B cell (primary cell): ENCODE measurements at regions not wholly inside any gene's neighbourhood (a gene's known extent, or its start where the extent isn't known, plus 50 kb on each side); places are given as distances from the start of the nearest gene placed in this dataset.

Experiments
- ATAC-seq: fragments of 200-7000 bp; cut with Tn5 transposase; one replicate; pipeline ENCODE4 v1.10.0; 2021; ENCODE audit warnings: low read depth, mild to moderate bottlenecking, moderate number of reproducible peaks, moderate library complexity
- CTCF ChIA-PET: fragments of 350-600 bp; sonication (Branson Sonifier 250); formaldehyde crosslinking; loops from one replicate; lab custom pipeline; 2021; ENCODE audit warnings: antibody characterized with exemption, inconsistent platforms; lab: Charles Lee
- POLR2A ChIA-PET: fragments of 350-600 bp; sonication (Branson Sonifier 250); formaldehyde crosslinking; loops from one replicate; lab custom pipeline; 2021; ENCODE audit warnings: antibody characterized with exemption; lab: Charles Lee
- DNase-seq: peaks from one replicate; pipeline ENCODE4 v3.0.0; 2013
- H2AFZ ChIP-seq: 2 replicates; pipeline ENCODE4 v1.6.1; 2012; ENCODE audit warnings: mild to moderate bottlenecking, low read depth, low read length; ENCODE audit not compliant: insufficient read depth, poor library complexity, severe bottlenecking
- H3K27ac ChIP-seq, 2 donors: 1 replicate in 1 of 2; 2 replicates in 1 of 2; pipeline ENCODE4 v1.5.1; 2012 to 2013; ENCODE audit warnings: low read length in 2 of 2, mild to moderate bottlenecking in 2 of 2, moderate library complexity in 1 of 2
- H3K27me3 ChIP-seq, 4 experiments: fragments of 200-600 bp in 1 of 4; sonication (generic) in 1 of 4; replicated peaks in 1 of 4; 1 replicate in 2 of 4; 2 replicates in 2 of 4; pipeline versions ENCODE4 v1.6.1 to v1.7.0; 2013 to 2016; ENCODE audit warnings: low read length in 3 of 4, mild to moderate bottlenecking in 2 of 4, mixed read lengths in 1 of 4, moderate library complexity in 1 of 4; ENCODE audit not compliant: insufficient read depth in 4 of 4, control insufficient read depth in 3 of 4; ENCODE audit errors: control extremely low read depth in 1 of 4
- H3K36me3 ChIP-seq, 2 experiments: replicated peaks in 1 of 2; 1 replicate in 1 of 2; 2 replicates in 1 of 2; pipeline versions ENCODE4 v1.6.1 to v1.7.1; 2013; ENCODE audit warnings: low read length in 1 of 2; ENCODE audit not compliant: insufficient read depth in 2 of 2, control insufficient read depth in 1 of 2; ENCODE audit errors: control extremely low read depth in 1 of 2, extremely low read depth in 1 of 2
- H3K4me1 ChIP-seq, 2 donors: fragments of 200-600 bp in 1 of 2; sonication (generic) in 1 of 2; 1 replicate in 1 of 2; 2 replicates in 1 of 2; pipeline versions ENCODE4 v1.5.1 to v1.6.1; 2013 to 2017; ENCODE audit warnings: low read length in 2 of 2; ENCODE audit not compliant: control insufficient read depth in 2 of 2, insufficient read depth in 2 of 2
- H3K4me2 ChIP-seq: replicated peaks from 2 replicates; pipeline ENCODE3; 2012; ENCODE audit warnings: mild to moderate bottlenecking, low read depth, low read length; ENCODE audit not compliant: poor library complexity, severe bottlenecking
- H3K4me3 ChIP-seq, 5 experiments: fragments of 200-600 bp in 1 of 5; sonication (generic) in 1 of 5; 1 replicate in 3 of 5; 2 replicates in 2 of 5; pipeline versions ENCODE4 v1.5.1 to v1.7.0; 2011 to 2016; ENCODE audit warnings: low read length in 4 of 5, mild to moderate bottlenecking in 4 of 5, low read depth in 2 of 5, control low read depth in 1 of 5, moderate library complexity in 1 of 5; ENCODE audit not compliant: insufficient read depth in 1 of 5; ENCODE audit errors: control extremely low read depth in 1 of 5, extremely low read depth in 1 of 5
- H3K79me2 ChIP-seq: fragments of 200-600 bp; sonication (generic); one replicate; pipeline ENCODE4 v1.6.0; 2016; ENCODE audit warnings: low read length; ENCODE audit not compliant: control insufficient read depth, insufficient read depth
- H3K9ac ChIP-seq: fragments of 200-600 bp; sonication (generic); 2 replicates; pipeline ENCODE4 v1.6.1; 2017; ENCODE audit warnings: mild to moderate bottlenecking, low read length, moderate library complexity
- H3K9me3 ChIP-seq, 3 donors: one replicate each; pipeline versions ENCODE4 v1.6.1 to v1.7.1; 2013; ENCODE audit warnings: low read length in 2 of 3; ENCODE audit not compliant: control insufficient read depth in 2 of 3, insufficient read depth in 1 of 3; ENCODE audit errors: control extremely low read depth in 1 of 3
- H4K20me1 ChIP-seq: 2 replicates; pipeline ENCODE4 v1.6.0; 2012; ENCODE audit warnings: mild to moderate bottlenecking, low read length; ENCODE audit not compliant: insufficient read depth, control insufficient read depth, poor library complexity, severe bottlenecking
- H3K27ac Mint-ChIP-seq: one replicate; pipeline ENCODE4 v1.8.0; 2021; ENCODE audit warnings: mixed read lengths
- H3K27me3 Mint-ChIP-seq: one replicate; pipeline ENCODE4 v1.8.0; 2021; ENCODE audit warnings: mixed read lengths
- H3K4me1 Mint-ChIP-seq: one replicate; pipeline ENCODE4 v1.8.0; 2021; ENCODE audit warnings: mixed read lengths
- H3K4me3 Mint-ChIP-seq: one replicate; pipeline ENCODE4 v1.8.0; 2021; ENCODE audit warnings: mixed read lengths
- H3K9me3 Mint-ChIP-seq: one replicate; pipeline ENCODE4 v1.8.0; 2022; ENCODE audit warnings: mixed read lengths; ENCODE audit not compliant: insufficient read depth
- CTCF ChIP-seq: fragments of 200-600 bp; IDR thresholded peaks from one replicate; pipeline ENCODE4 v1.8.0; 2022; ENCODE audit warnings: antibody characterized with exemption, mild to moderate bottlenecking
- EZH2 ChIP-seq: IDR thresholded peaks from 2 replicates; pipeline ENCODE4 v1.6.1; 2012; ENCODE audit warnings: borderline replicate concordance, low read depth, mild to moderate bottlenecking, moderate library complexity, low read length; ENCODE audit not compliant: insufficient read depth, poor library complexity, severe bottlenecking
- WGBS: methylation state at CpG from one replicate; pipeline ENCODE4 v1.1.5; 2013; ENCODE audit warnings: missing lambda C conversion rate; ENCODE audit not compliant: insufficient coverage; 5-methylcytosine and 5-hydroxymethylcytosine counted together
- intact Hi-C: fragments of 100-400 bp; cut with micrococcal nuclease; formaldehyde crosslinking; loops from one replicate; pipeline ENCODE4 v1.10.0; 2022

- Histone ChIP-seq H4K20me1 (no peaks in the 10 kb centered on the region), H3K36me3 (no peaks in the 10 kb centered on the region), H3K9me3 (no peaks in the 10 kb centered on the region), H3K4me2 (no peak overlapping the region), H3K27me3 (no peaks in the 10 kb centered on the region), H3K27ac (no peak overlapping the region), H3K4me1 (no peaks in the 10 kb centered on the region), H2AFZ (no peak overlapping the region), H3K79me2 (no peaks in the 10 kb centered on the region), H3K9ac (no peak overlapping the region), H3K4me3 (no peak overlapping the region)
- TF ChIP-seq EZH2 (no peak), CTCF (no peak)
- no peaks in the 10 kb centered on the region for H3K27me3 Mint-ChIP-seq
- ChIA-PET POLR2A (no interaction called here), CTCF (no interaction called here)
- no peaks in the 10 kb centered on the region for H3K4me1 Mint-ChIP-seq
- H3K9me3 Mint-ChIP-seq: peaks cover 6% of the 10 kb centered on the region
- H3K27ac Mint-ChIP-seq: no peak overlapping the region
- DNase-seq: no peak
- intact Hi-C loops: no loop called here
- H3K4me3 Mint-ChIP-seq: no peak overlapping the region
- no peak for ATAC-seq
These were observed 1336.2 kb upstream of the NRXN1 start for GRCh38 chr2:52368141-52368540.

DNA sequence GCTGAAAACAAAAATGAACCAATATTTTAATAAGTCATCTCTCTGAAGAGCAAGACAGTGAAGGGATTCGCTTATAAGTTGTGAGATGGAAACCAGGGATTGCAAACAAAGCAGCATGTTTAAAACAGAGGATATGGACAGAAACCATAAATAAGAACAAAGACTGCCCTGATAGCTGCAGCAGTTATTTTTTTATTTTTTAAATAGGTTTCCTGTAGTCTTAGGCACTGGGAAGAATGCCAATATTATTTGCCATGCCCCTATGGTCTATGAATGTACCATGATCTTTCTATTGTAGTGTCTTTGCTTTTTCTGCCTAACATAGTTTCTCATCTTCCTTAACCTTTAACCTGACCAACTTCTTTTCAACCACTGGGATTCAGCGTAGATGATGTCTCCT, 1334.0 kb upstream of the NRXN1 start:
- ATAC-seq: no peak
- no peaks in the 10 kb centered on the region for H3K4me1 ChIP-seq
- TF ChIP-seq EZH2: no peak
- no peak for TF ChIP-seq CTCF
- no peaks in the 10 kb centered on the region for H4K20me1 ChIP-seq
- no peak for DNase-seq
- H3K9me3 ChIP-seq: peaks cover 0 to 1% (median 0%) of the 10 kb centered on the region in 3 donors
- Mint-ChIP-seq H3K4me3 (no peak overlapping the region), H3K4me1 (no peaks in the 10 kb centered on the region), H3K27ac (no peak overlapping the region), H3K9me3 (peaks cover 5% of the 10 kb centered on the region), H3K27me3 (no peaks in the 10 kb centered on the region)
- no peak overlapping the region for H3K4me3 ChIP-seq
- ChIA-PET CTCF (no interaction called here), POLR2A (no interaction called here)
- H2AFZ ChIP-seq: no peak overlapping the region
- no peaks in the 10 kb centered on the region for H3K79me2 ChIP-seq
- no peak overlapping the region for H3K4me2 ChIP-seq
- H3K27ac ChIP-seq: no peak overlapping the region
- intact Hi-C loops: no loop called here
- WGBS: 100% methylated on average over 1 of the region's 2 CpGs
- no peaks in the 10 kb centered on the region for H3K36me3 ChIP-seq
- H3K9ac ChIP-seq: no peak overlapping the region
- no peaks in the 10 kb centered on the region for H3K27me3 ChIP-seq
